RKO (cell line): ENCODE measurements at regions not wholly inside any gene's neighbourhood (a gene's known extent, or its start where the extent isn't known, plus 50 kb on each side); places are given as distances from the start of the nearest gene placed in this dataset.

Experiments
- DNase-seq: peaks from one replicate; pipeline ENCODE4 v3.0.0-alpha.2; 2016; ENCODE audit warnings: low spot score

GRCh38 chr14:95979339-95980042, 59.7 kb upstream of the C14orf132 start:
- peak; percentile 10 for DNase-seq

- DNase-seq: no peak
These were observed 58.8 kb upstream of the C14orf132 start for GRCh38 chr14:95980402-95980801.

GRCh38 chr14:95981965-95982364, 57.2 kb upstream of the C14orf132 start:
- no peak for DNase-seq

- DNase-seq: no peak
These were observed 55.0 kb upstream of the C14orf132 start for GRCh38 chr14:95984206-95984605.
